HG03432 (cell line): ENCODE measurements at regions not wholly inside any gene's neighbourhood (a gene's known extent, or its start where the extent isn't known, plus 50 kb on each side); places are given as distances from the start of the nearest gene placed in this dataset.
"Not testable (repeated sequence)": the region's sequence is repeated elsewhere in the genome, so short reads cannot be mapped to it uniquely, and the experiment has no call there.

Experiments used
- ATAC-seq: cut with Tn5 transposase; IDR thresholded peaks from one replicate; pipeline ENCODE4 v1.9.1; 2021; ENCODE audit warnings: mild to moderate bottlenecking, moderate library complexity; ENCODE audit not compliant: unreplicated experiment

DNA sequence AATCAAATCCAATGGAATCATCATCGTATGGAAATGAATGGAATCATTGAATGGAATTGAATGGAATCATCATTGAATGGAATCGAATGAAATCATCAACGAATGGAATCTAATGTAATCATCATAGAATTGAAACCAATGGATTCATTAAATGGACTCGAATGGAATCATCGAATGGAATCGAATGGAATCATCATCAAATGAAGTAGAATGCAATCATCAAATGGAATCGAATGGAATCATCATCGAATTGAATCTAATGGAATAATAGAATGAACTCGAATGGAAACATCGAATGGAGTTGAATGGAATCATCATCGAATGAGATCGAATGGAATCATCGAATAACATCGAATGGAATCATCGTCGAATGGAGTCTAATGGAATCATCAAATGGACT is 232.8 kb downstream of the SHCBP1 start:
- ATAC-seq = not testable (repeated sequence)

DNA sequence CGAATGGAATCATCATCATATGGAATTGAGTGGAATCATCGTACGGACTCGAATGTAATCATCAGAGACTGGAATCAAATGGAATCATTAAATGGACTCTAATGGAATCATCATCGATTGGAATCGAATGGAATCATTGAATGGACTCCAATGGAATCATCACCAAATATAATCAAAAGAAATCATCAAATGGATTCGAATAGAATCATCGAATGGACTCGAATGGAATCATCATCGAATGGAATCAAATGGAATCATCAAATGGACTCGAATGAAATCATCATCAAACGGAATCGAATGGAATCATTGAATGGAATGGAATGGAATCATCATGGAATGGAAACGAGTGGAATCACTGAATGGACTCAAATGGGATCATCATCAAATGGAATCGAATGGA is 233.5 kb downstream of the SHCBP1 start:
- ATAC-seq = not testable (repeated sequence)

DNA sequence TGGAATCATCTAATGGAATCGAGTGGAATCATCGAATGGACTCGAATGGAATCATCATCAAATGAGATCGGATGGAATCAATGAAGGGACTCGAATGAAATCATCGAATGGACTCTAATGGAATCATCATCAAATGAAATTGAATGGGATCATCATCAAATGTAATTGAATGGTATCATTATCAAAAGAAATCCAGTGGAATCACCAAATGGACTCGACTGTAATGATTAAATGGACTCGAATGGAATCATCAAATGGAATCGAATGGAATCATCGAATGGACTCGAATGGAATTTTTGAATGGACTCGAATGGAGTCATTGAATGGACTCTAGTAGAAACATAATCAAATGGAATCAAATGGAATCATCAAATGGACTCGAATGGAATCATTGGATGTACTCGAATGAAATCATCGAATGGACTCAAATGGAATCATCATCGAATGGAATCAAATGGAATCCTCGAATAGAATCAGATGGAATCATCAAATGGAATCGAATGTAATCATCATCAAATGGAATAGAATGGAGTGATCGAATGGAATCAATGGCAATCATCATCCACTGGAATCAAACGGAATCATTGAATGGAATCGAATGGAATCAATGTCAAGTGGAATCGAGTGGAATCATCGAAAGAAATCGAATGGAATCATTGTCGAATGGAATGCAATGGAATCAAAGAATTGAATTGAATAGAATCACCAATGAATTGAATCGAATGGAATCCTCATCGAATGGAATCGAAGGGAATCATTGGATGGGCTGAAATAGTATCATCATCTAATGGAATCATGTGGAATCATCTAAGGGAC is 234.2 kb downstream of the SHCBP1 start:
- peak; percentile 7 for ATAC-seq

DNA sequence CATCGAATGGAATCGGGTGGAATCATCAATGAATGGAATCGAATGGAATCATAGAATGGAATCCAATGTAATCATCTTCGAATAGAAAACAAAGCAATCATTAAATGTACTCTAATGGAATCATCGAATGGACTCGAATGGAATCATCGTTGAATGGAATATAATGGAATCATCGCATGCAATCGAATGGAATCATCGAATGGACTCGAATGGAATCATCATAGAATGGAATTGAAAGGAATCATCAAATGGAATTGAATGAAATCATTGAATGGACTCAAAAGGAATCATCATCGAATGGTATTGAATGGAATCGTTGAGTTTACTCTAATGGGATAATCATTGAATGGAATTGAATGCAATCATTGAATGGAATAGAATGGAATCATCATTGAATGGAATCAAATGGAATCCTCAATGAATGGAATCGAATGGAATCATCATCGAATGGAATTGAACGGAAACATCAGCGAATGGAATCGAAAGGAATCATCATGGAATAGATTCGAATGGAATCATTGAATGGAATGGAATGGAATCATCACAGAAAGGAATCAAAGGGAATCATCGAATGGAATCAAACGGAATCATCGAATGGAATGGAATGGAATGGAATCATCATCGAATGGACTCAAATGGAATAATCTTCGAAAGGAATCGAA is 234.9 kb downstream of the SHCBP1 start:
- ATAC-seq = not testable (repeated sequence)

DNA sequence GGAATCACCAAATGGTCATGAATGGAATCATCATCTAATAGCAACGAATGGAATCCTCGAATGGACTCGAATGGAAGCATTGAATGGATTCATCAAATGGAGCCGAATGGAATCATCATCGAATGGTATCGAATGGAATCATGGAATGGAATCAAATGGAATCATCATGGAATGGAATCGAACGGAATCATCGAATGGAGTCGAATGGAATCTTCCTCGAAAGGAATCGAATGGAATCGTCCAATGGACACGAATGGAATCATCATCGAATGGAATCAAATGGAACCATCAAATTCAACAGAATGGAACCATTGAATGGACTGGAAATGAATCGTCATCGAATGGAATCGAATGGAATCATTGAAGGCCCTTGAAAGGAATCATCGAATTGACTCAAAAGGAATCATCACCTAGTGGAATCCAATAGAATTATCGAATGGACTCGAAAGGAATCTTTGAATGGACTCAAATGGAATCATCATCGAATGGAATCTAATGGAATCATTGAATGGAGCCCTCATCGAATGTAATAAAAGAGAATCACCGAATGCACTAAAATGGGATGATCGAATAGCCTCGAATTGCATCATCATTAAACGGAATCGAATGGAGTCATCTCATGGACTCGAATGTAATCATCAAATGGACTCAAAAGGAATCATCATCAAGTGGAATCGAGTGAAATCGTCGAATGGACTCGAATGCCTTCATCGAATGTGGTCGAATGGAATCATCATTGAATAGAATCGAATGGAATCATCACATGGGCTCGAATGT is 236.7 kb downstream of the SHCBP1 start:
- not testable (repeated sequence) for ATAC-seq

DNA sequence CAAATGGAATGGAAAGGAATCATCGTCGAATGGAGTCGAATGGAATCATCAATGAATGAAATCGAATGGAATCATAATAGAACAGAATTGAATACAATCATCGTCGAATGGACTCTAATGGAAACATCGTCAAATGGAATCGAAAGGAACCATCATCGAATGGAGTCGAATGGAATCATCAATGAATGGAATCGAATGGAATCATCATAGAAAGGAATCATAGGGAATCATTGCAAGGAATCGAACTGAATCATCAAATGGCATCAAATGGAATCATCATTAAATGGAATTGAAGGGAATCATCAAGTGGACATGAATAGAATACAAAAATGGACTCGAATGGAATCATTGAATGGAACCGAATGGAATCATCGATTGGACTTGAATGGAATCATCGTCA is 237.6 kb downstream of the SHCBP1 start:
- not testable (repeated sequence) for ATAC-seq

DNA sequence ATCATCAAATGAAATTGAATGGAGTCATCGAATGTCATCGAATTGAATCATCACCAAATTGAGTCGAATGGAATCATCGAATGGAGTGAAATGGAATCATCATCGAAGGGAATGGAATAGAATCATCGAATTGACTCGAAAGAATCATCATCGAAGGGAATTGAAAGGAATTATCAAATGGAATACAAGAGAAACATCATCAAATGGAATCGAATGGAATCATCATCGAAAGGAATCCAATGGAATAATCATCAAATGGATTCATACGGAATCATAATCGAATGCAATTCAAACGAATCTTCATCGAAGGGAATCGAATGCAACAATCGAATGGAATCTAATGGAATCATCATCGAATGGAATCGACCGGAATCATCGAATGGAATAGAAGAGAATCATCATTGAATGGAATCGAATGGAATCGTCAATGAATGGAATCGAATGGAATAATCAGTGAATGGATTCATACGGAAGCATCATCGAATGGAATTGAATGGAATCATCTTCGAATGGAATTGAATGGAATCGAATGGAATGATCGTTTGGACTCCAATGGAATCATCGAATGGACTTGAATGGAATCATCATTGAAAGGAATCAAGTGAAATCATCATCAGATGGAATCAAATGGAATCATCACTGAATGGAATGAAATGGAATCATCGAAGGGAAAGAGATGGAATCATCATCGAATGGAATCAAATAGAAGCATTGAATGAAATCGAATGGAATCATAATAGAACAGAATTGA is 238.2 kb downstream of the SHCBP1 start:
- not testable (repeated sequence) for ATAC-seq

DNA sequence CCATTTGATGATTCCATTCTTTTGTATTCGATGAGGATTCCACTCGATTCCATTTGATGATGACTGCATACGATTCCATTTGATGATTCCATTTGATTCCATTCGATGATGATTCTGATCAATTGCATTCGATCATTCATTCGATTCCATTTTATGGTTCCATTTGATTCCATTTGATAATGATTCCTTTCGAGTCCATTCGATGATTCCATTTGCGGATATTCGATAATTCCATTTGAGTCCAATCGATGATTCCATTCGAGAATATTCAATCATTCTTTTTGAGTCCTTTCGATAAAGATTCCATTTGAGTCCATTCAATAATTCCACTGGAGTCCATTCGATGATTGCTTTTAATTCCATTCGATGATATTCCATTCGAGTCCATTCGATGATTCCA is 239.1 kb downstream of the SHCBP1 start:
- not testable (repeated sequence) for ATAC-seq

DNA sequence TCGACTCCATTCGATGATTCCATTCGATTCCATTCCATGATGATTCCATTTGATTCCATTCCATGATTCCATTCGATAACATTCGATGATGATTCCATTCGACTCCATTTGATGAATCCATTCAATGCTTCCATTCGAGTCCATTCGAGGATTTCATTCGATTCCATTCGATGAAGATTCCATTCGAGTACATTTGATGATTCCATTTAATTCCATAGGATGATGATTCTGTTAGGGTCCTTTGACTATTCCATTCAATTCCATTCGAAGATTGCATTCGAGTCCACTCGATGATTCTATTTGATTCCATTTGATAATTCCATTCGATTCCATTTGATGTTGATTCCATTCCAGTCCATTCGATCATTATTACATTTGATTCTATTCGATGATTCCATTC is 239.8 kb downstream of the SHCBP1 start:
- not testable (repeated sequence) for ATAC-seq
